ENCODE measurements at regions not wholly inside any gene's neighbourhood (a gene's known extent, or its start where the extent isn't known, plus 50 kb on each side); places are given as distances from the start of the nearest gene placed in this dataset.
"Not testable (repeated sequence)": the region's sequence is repeated elsewhere in the genome, so short reads cannot be mapped to it uniquely, and the experiment has no call there.

DNA sequence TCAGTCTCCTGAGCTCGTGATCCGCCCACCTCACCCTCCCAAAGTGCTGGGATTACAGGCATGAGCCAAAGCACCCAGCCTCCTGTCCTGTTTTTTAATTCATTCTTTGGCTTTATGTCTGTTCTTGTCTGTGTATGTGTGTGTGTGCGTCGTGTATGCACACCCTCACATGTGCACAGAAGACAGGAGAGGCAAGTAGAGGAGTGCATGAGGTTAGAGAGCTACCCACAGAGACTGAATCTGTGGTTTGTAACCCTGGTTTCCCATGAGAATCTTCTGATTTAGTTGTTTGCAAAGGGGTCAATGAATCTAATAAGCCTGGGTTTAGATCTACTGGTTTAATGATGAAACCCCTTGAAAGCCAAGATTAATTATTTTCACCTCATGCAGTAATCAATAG is 1090.0 kb downstream of the EPHA3 start:
- not testable (repeated sequence) for H3K4me3 ChIP-seq (ENCODE audit: low read length); H3K27ac ChIP-seq (ENCODE audit: low read depth, low read length); H3K9ac ChIP-seq (ENCODE audit: low read length); H3K4me1 ChIP-seq (ENCODE audit: control insufficient read depth, low read depth, low read length); DNase-seq; H3K36me3 ChIP-seq (ENCODE audit: control insufficient read depth, insufficient read depth, low read length); H3K18ac ChIP-seq (ENCODE audit: low read length); H3K79me2 ChIP-seq (ENCODE audit: control insufficient read depth, insufficient read depth, low read length); H3K23ac ChIP-seq (ENCODE audit: low read length); H3K4me2 ChIP-seq (ENCODE audit: low read length); H2BK5ac ChIP-seq (ENCODE audit: low read length); H2AK5ac ChIP-seq (ENCODE audit: low read length); H3K56ac ChIP-seq (ENCODE audit: low read length); H3K79me1 ChIP-seq (ENCODE audit: low read length); H2BK120ac ChIP-seq (ENCODE audit: low read depth, low read length); H4K5ac ChIP-seq (ENCODE audit: low read length); H2BK15ac ChIP-seq (replicated peaks; ENCODE audit: low read depth); H3K27me3 ChIP-seq (ENCODE audit: insufficient read depth, low read length, poor library complexity); H3K4ac ChIP-seq (ENCODE audit: low read depth, low read length); H4K8ac ChIP-seq (ENCODE audit: low read depth, low read length)
- WGBS (ENCODE audit: extremely low coverage, insufficient coverage, low lambda C conversion rate): no CpG with 5 or more reads among the region's 4 CpGs

DNA sequence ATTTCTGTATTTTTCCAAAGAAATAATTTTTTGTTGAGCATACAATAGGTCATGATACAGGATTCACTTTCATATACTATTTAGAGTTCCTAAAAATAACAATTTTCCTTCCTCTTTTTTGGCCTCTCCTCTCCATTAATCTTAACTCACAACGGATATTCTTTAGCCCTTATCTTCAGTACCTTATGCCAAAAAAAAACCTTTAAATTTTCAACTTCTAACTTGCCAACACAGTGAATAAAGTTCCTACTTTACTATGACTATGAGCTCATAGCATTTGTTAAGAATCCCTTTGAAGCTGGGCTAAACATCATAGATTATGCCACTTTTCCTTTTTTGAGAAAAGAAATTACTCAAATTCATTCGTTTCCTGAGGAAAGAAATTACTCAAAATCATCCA is 1095.5 kb downstream of the EPHA3 start:
- H2BK15ac ChIP-seq (replicated peaks; ENCODE audit: low read depth); H2BK5ac ChIP-seq (ENCODE audit: low read length); H2AK5ac ChIP-seq (ENCODE audit: low read length); H4K8ac ChIP-seq (ENCODE audit: low read depth, low read length); H3K23ac ChIP-seq (ENCODE audit: low read length); H3K56ac ChIP-seq (ENCODE audit: low read length); H3K79me1 ChIP-seq (ENCODE audit: low read length); H3K27me3 ChIP-seq (ENCODE audit: insufficient read depth, low read length, poor library complexity); H3K79me2 ChIP-seq (ENCODE audit: control insufficient read depth, insufficient read depth, low read length); H3K9ac ChIP-seq (ENCODE audit: low read length); H3K4ac ChIP-seq (ENCODE audit: low read depth, low read length); DNase-seq; H3K18ac ChIP-seq (ENCODE audit: low read length); H3K4me2 ChIP-seq (ENCODE audit: low read length); H3K4me1 ChIP-seq (ENCODE audit: control insufficient read depth, low read depth, low read length); H2BK120ac ChIP-seq (ENCODE audit: low read depth, low read length); H3K4me3 ChIP-seq (ENCODE audit: low read length); H3K36me3 ChIP-seq (ENCODE audit: control insufficient read depth, insufficient read depth, low read length); H4K5ac ChIP-seq (ENCODE audit: low read length); H3K27ac ChIP-seq (ENCODE audit: low read depth, low read length): not testable (repeated sequence)
- no CpG with 5 or more reads among the region's 2 CpGs for WGBS (ENCODE audit: extremely low coverage, insufficient coverage, low lambda C conversion rate)

DNA sequence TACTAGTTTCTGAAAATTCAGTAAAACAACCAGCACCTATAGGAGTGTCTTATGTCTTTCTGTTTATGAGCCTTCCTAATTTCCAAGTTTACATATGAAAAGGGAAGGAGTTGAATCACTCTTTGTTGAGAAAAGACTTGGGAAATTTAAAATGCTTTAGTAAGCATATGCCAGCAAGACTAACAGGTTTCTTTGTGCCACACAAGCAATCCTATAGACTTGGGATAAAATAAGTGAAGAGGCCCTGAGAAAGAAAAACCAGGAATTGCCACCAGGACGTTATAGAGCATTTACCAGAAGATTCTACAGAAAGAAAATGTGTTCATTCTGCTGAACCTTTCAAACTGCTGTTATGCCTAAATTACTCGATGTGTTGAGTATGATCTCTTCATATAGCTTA is 1099.1 kb downstream of the EPHA3 start:
- no CpG with 5 or more reads among the region's 2 CpGs for WGBS (ENCODE audit: extremely low coverage, insufficient coverage, low lambda C conversion rate)
- not testable (repeated sequence) for H3K27ac ChIP-seq (ENCODE audit: low read depth, low read length)

DNA sequence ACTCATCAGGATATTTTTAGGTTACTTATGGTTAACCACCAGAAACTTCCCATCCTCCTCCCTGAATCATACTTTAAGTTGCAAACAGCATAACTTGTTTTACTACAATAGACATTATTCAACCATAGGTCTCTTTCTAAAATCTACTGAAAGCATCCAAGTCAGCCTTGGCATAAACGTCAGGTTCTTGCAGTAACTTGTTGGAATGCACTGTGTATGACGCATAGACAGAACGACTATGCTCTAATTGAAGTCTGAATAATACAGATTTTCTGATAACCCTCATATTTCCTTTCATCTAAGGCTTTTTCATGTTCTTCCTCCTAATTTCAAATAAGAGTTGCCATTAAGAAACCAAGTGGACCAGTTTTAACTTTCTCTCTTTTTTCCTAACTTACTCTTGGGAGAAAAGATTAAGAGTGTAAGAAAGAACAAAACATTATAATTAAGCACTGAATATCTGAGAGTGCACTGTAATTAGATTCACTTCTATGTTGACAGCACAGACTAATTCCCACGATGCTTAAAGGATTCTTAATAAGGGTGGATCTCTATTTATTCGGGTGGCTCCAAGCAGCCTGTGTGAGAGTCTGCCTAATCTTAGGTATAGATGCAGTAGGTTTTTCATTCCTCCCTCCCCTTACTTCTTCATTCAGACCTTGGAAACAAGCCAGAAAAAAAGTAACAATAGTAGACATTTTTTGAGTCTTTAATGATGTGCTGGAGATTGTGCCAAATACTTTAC is 1100.1 kb downstream of the EPHA3 start:
- DNase-seq; H3K18ac ChIP-seq (ENCODE audit: low read length): not testable (repeated sequence)
- WGBS (ENCODE audit: extremely low coverage, insufficient coverage, low lambda C conversion rate): no CpG with 5 or more reads among the region's 5 CpGs

More for the DNA sequence above, 1099.1 kb downstream of the EPHA3 start:
- H3K4me2 ChIP-seq (ENCODE audit: low read length); H3K56ac ChIP-seq (ENCODE audit: low read length); H2AK5ac ChIP-seq (ENCODE audit: low read length); H4K8ac ChIP-seq (ENCODE audit: low read depth, low read length); H3K79me2 ChIP-seq (ENCODE audit: control insufficient read depth, insufficient read depth, low read length); H3K18ac ChIP-seq (ENCODE audit: low read length); H3K4ac ChIP-seq (ENCODE audit: low read depth, low read length); H3K4me3 ChIP-seq (ENCODE audit: low read length); H3K4me1 ChIP-seq (ENCODE audit: control insufficient read depth, low read depth, low read length); H3K27me3 ChIP-seq (ENCODE audit: insufficient read depth, low read length, poor library complexity); H3K36me3 ChIP-seq (ENCODE audit: control insufficient read depth, insufficient read depth, low read length); H2BK5ac ChIP-seq (ENCODE audit: low read length); H4K5ac ChIP-seq (ENCODE audit: low read length); H2BK15ac ChIP-seq (replicated peaks; ENCODE audit: low read depth); H3K79me1 ChIP-seq (ENCODE audit: low read length); H3K9ac ChIP-seq (ENCODE audit: low read length); H3K23ac ChIP-seq (ENCODE audit: low read length); H2BK120ac ChIP-seq (ENCODE audit: low read depth, low read length); DNase-seq: not testable (repeated sequence)

DNA sequence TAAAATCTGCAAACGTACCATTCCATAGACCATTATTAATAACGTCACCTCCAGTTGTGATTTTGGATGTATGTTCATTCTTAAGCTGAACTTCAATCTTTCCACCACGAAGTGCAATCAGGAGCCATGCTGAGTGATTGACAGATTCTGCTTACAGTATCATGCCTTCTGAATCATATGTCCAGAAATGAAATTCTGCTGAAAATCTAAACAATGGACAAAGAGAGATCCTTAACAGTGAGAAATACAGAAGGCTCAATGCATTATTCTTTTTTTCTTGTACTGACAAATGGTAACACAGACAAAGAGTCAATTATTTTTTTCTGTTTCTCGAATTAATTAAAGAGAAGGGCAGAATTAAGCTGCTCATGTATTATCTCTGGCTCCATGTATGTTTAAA is 1114.5 kb downstream of the EPHA3 start:
- H2BK15ac ChIP-seq (replicated peaks; ENCODE audit: low read depth): no peak overlapping the region
- no peak overlapping the region for H3K23ac ChIP-seq (ENCODE audit: low read length)
- H4K8ac ChIP-seq (ENCODE audit: low read depth, low read length): no peak overlapping the region
- H2BK120ac ChIP-seq (ENCODE audit: low read depth, low read length): no peak overlapping the region
- H3K56ac ChIP-seq (ENCODE audit: low read length): no peak overlapping the region
- H3K79me2 ChIP-seq (ENCODE audit: control insufficient read depth, insufficient read depth, low read length): no peaks in the 10 kb centered on the region
- no peak overlapping the region for H4K5ac ChIP-seq (ENCODE audit: low read length)
- no peak overlapping the region for H3K4me2 ChIP-seq (ENCODE audit: low read length)
- no peaks in the 10 kb centered on the region for H3K36me3 ChIP-seq (ENCODE audit: control insufficient read depth, insufficient read depth, low read length)
- no peak overlapping the region for H3K27ac ChIP-seq (ENCODE audit: low read depth, low read length)
- H3K4me3 ChIP-seq (ENCODE audit: low read length): no peak overlapping the region
- H3K9ac ChIP-seq (ENCODE audit: low read length): no peak overlapping the region
- no peaks in the 10 kb centered on the region for H3K27me3 ChIP-seq (ENCODE audit: insufficient read depth, low read length, poor library complexity)
- no peak overlapping the region for H2BK5ac ChIP-seq (ENCODE audit: low read length)
- no CpG with 5 or more reads among the region's 4 CpGs for WGBS (ENCODE audit: extremely low coverage, insufficient coverage, low lambda C conversion rate)
- H3K79me1 ChIP-seq (ENCODE audit: low read length): no peaks in the 10 kb centered on the region
- no peak overlapping the region for H2AK5ac ChIP-seq (ENCODE audit: low read length)
- no peak overlapping the region for H3K4ac ChIP-seq (ENCODE audit: low read depth, low read length)
- H3K18ac ChIP-seq (ENCODE audit: low read length): no peak overlapping the region
- DNase-seq: no peak
- H3K4me1 ChIP-seq (ENCODE audit: control insufficient read depth, low read depth, low read length): no peaks in the 10 kb centered on the region

More for the DNA sequence above, 1100.1 kb downstream of the EPHA3 start:
- not testable (repeated sequence) for H3K79me1 ChIP-seq (ENCODE audit: low read length); H3K9ac ChIP-seq (ENCODE audit: low read length); H2BK15ac ChIP-seq (replicated peaks; ENCODE audit: low read depth); H2BK120ac ChIP-seq (ENCODE audit: low read depth, low read length); H3K4me3 ChIP-seq (ENCODE audit: low read length); H3K4ac ChIP-seq (ENCODE audit: low read depth, low read length); H3K36me3 ChIP-seq (ENCODE audit: control insufficient read depth, insufficient read depth, low read length); H2AK5ac ChIP-seq (ENCODE audit: low read length); H3K4me2 ChIP-seq (ENCODE audit: low read length); H3K27ac ChIP-seq (ENCODE audit: low read depth, low read length); H2BK5ac ChIP-seq (ENCODE audit: low read length); H3K4me1 ChIP-seq (ENCODE audit: control insufficient read depth, low read depth, low read length); H4K5ac ChIP-seq (ENCODE audit: low read length); H3K56ac ChIP-seq (ENCODE audit: low read length); H4K8ac ChIP-seq (ENCODE audit: low read depth, low read length); H3K27me3 ChIP-seq (ENCODE audit: insufficient read depth, low read length, poor library complexity); H3K23ac ChIP-seq (ENCODE audit: low read length); H3K79me2 ChIP-seq (ENCODE audit: control insufficient read depth, insufficient read depth, low read length)

DNA sequence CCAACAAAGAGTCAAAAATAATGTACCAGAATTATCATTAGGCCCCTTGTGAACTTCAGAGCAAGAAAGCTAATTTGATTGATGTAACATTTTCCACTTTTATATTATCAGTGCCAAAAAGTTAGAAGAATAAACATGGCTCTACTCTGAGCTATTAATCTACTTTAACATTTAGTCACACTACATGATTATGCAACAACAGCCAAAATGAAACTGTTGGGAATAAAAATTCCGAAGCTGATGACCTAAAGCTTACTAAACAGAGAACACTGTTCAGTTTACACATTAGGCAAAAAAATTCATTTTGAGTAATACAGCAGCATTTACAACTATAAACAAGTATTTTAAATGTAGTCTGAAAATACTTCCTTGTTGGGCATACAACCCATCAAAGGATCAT is 1134.1 kb downstream of the EPHA3 start:
- Histone ChIP-seq H2AK5ac (ENCODE audit: low read length) (no peak overlapping the region), H3K79me1 (ENCODE audit: low read length) (no peaks in the 10 kb centered on the region), H2BK120ac (ENCODE audit: low read depth, low read length) (no peak overlapping the region), H3K27me3 (ENCODE audit: insufficient read depth, low read length, poor library complexity) (no peaks in the 10 kb centered on the region), H3K4me3 (ENCODE audit: low read length) (no peak overlapping the region), H3K56ac (ENCODE audit: low read length) (no peak overlapping the region), H4K8ac (ENCODE audit: low read depth, low read length) (no peak overlapping the region), H3K36me3 (ENCODE audit: control insufficient read depth, insufficient read depth, low read length) (no peaks in the 10 kb centered on the region), H3K18ac (ENCODE audit: low read length) (no peak overlapping the region), H3K79me2 (ENCODE audit: control insufficient read depth, insufficient read depth, low read length) (no peaks in the 10 kb centered on the region), H2BK5ac (ENCODE audit: low read length) (no peak overlapping the region), H3K4me1 (ENCODE audit: control insufficient read depth, low read depth, low read length) (no peaks in the 10 kb centered on the region), H3K27ac (ENCODE audit: low read depth, low read length) (no peak overlapping the region), H3K23ac (ENCODE audit: low read length) (no peak overlapping the region), H3K4me2 (ENCODE audit: low read length) (no peak overlapping the region), H3K4ac (ENCODE audit: low read depth, low read length) (no peak overlapping the region), H4K5ac (ENCODE audit: low read length) (no peak overlapping the region), H2BK15ac (replicated peaks; ENCODE audit: low read depth) (no peak overlapping the region), H3K9ac (ENCODE audit: low read length) (no peak overlapping the region)
- DNase-seq: no peak
- WGBS (ENCODE audit: extremely low coverage, insufficient coverage, low lambda C conversion rate): no CpG with 5 or more reads among the region's 1 CpG
